IMR-90 (cell line): ENCODE measurements at regions not wholly inside any gene's neighbourhood (a gene's known extent, or its start where the extent isn't known, plus 50 kb on each side); places are given as distances from the start of the nearest gene placed in this dataset.

Experiments used
- ATAC-seq: fragments of 200-7000 bp; cut with Tn5 transposase; 2 replicates; pipeline ENCODE4 v1.9.1; 2020; ENCODE audit warnings: low read depth, mild to moderate bottlenecking, moderate library complexity
- BruUV-seq: library from RNA; stranded (reverse); fragments of 400-500 nt; replicated peaks from 2 replicates; lab custom pipeline; 2021; lab: Mats Ljungman, UMichigan
- CTCF ChIA-PET: fragments of 300-600 bp; formaldehyde crosslinking; extraction: SDS; loops from one replicate; lab custom pipeline; 2021; ENCODE audit warnings: antibody characterized with exemption; lab: Yijun Ruan, JAX
- POLR2A ChIA-PET: fragments of 300-600 bp; sonication (Branson Sonifier 250); formaldehyde crosslinking; loops from one replicate; lab custom pipeline; 2022; ENCODE audit warnings: antibody characterized with exemption; ENCODE audit not compliant: unreplicated experiment; lab: Charles Lee
- DNase-seq: peaks from one replicate; pipeline ENCODE4 v3.0.0; 2013
- H2AFZ ChIP-seq: replicated peaks from 2 replicates; pipeline ENCODE3; 2013; ENCODE audit warnings: low read length, mild to moderate bottlenecking; ENCODE audit not compliant: poor library complexity
- H2AK5ac ChIP-seq: 2 replicates; pipeline ENCODE4 v1.6.1; 2013; ENCODE audit warnings: low read depth, low read length, inconsistent platforms
- H2AK9ac ChIP-seq: replicated peaks from 2 replicates; pipeline ENCODE3; 2013; ENCODE audit warnings: mild to moderate bottlenecking, low read depth, low read length, moderate library complexity; ENCODE audit not compliant: poor library complexity
- H2BK120ac ChIP-seq: 2 replicates; pipeline ENCODE4 v1.6.1; 2013; ENCODE audit warnings: low read depth, low read length, inconsistent platforms
- H2BK15ac ChIP-seq: 3 replicates; pipeline ENCODE4 v1.6.1; 2013; ENCODE audit warnings: low read depth, low read length, inconsistent platforms
- H2BK20ac ChIP-seq: 2 replicates; pipeline ENCODE4 v1.6.1; 2013; ENCODE audit warnings: low read depth, mild to moderate bottlenecking, inconsistent platforms, low read length, moderate library complexity
- H2BK5ac ChIP-seq: 2 replicates; pipeline ENCODE4 v1.6.1; 2013; ENCODE audit warnings: mild to moderate bottlenecking, low read depth, low read length, inconsistent platforms; ENCODE audit not compliant: poor library complexity, severe bottlenecking
- H3K14ac ChIP-seq: replicated peaks from 2 replicates; pipeline ENCODE4 v1.6.1; 2013; ENCODE audit warnings: low read depth, low read length, inconsistent platforms
- H3K18ac ChIP-seq: 2 replicates; pipeline ENCODE4 v1.6.1; 2013; ENCODE audit warnings: low read depth, low read length, control low read depth
- H3K23ac ChIP-seq: 2 replicates; pipeline ENCODE4 v1.6.1; 2013; ENCODE audit warnings: low read depth, low read length, inconsistent platforms
- H3K27ac ChIP-seq: 2 replicates; pipeline ENCODE4 v1.5.1; 2013; ENCODE audit warnings: mild to moderate bottlenecking, control low read depth, low read length; ENCODE audit not compliant: insufficient read depth
- H3K27me3 ChIP-seq: 2 replicates; pipeline ENCODE4 v1.6.1; 2013; ENCODE audit warnings: low read length; ENCODE audit not compliant: control insufficient read depth, insufficient read depth
- H3K36me3 ChIP-seq: 2 replicates; pipeline ENCODE4 v1.6.1; 2013; ENCODE audit warnings: low read length, mixed read lengths; ENCODE audit not compliant: control insufficient read depth, insufficient read depth
- H3K4ac ChIP-seq: 2 replicates; pipeline ENCODE4 v1.6.1; 2013; ENCODE audit warnings: low read depth, low read length, inconsistent platforms
- H3K4me1 ChIP-seq: 2 replicates; pipeline ENCODE4 v1.6.1; 2013; ENCODE audit warnings: low read length, mixed read lengths; ENCODE audit not compliant: control insufficient read depth, insufficient read depth
- H3K4me2 ChIP-seq: 2 replicates; pipeline ENCODE4 v1.6.1; 2013; ENCODE audit warnings: low read depth, mild to moderate bottlenecking, control low read depth, low read length, moderate library complexity
- H3K4me3 ChIP-seq: 2 replicates; pipeline ENCODE4 v1.5.1; 2013; ENCODE audit warnings: low read depth, mild to moderate bottlenecking, control low read depth, low read length, moderate library complexity; ENCODE audit not compliant: insufficient read depth
- H3K56ac ChIP-seq: 2 replicates; pipeline ENCODE4 v1.6.1; 2013; ENCODE audit warnings: low read length, inconsistent platforms; ENCODE audit not compliant: insufficient read depth; ENCODE audit errors: extremely low read depth
- H3K79me1 ChIP-seq, 2 experiments: 2 replicates each; pipeline ENCODE4 v1.6.1; 2013; ENCODE audit warnings: low read length in 2 of 2, inconsistent platforms in 1 of 2, low read depth in 1 of 2
- H3K9ac ChIP-seq: 2 replicates; pipeline ENCODE4 v1.6.1; 2013; ENCODE audit warnings: low read depth, low read length, control low read depth
- H3K9me1 ChIP-seq: 2 replicates; pipeline ENCODE4 v1.6.1; 2013; ENCODE audit warnings: low read length, inconsistent platforms; ENCODE audit not compliant: insufficient read depth
- H3K9me3 ChIP-seq: 2 replicates; pipeline ENCODE4 v1.6.1; 2013; ENCODE audit warnings: low read length; ENCODE audit not compliant: control insufficient read depth, insufficient read depth
- H4K20me1 ChIP-seq: 2 replicates; pipeline ENCODE4 v1.6.1; 2013; ENCODE audit warnings: low read length, inconsistent platforms; ENCODE audit not compliant: insufficient read depth
- H4K5ac ChIP-seq: 2 replicates; pipeline ENCODE4 v1.6.1; 2013; ENCODE audit warnings: mild to moderate bottlenecking, low read depth, low read length, control low read depth
- H4K8ac ChIP-seq, 2 experiments: 2 replicates each; pipeline ENCODE4 v1.6.1; 2013; ENCODE audit warnings: low read depth in 2 of 2, low read length in 2 of 2, control low read depth in 1 of 2, inconsistent platforms in 1 of 2
- H4K91ac ChIP-seq: 2 replicates; pipeline ENCODE4 v1.6.1; 2013; ENCODE audit warnings: low read depth, low read length, inconsistent platforms; ENCODE audit not compliant: insufficient read depth
- BHLHE40 ChIP-seq: fragments of 150-350 bp; IDR thresholded peaks from 2 replicates; pipeline ENCODE4 v1.6.1; 2016; ENCODE audit warnings: mild to moderate bottlenecking, low read depth, low read length
- CEBPB ChIP-seq: IDR thresholded peaks from 2 replicates; pipeline ENCODE4 v1.6.1; 2012; ENCODE audit warnings: low read depth, low read length, improper control_type of control experiment
- FOS ChIP-seq: fragments of 150-350 bp; IDR thresholded peaks from 2 replicates; pipeline ENCODE4 v1.6.1; 2016; ENCODE audit warnings: low read depth, low read length
- MAZ ChIP-seq: IDR thresholded peaks from 2 replicates; pipeline ENCODE4 v1.6.1; 2012; ENCODE audit warnings: low read depth, mild to moderate bottlenecking, low read length, improper control_type of control experiment, moderate library complexity, borderline replicate concordance
- MXI1 ChIP-seq: IDR thresholded peaks from 2 replicates; pipeline ENCODE4 v1.6.1; 2012; ENCODE audit warnings: low read depth, mild to moderate bottlenecking, low read length, moderate library complexity, borderline replicate concordance
- NFE2L2 ChIP-seq: fragments of 150-350 bp; IDR thresholded peaks from 2 replicates; pipeline ENCODE4 v1.6.1; 2016; ENCODE audit warnings: low read depth, mild to moderate bottlenecking, low read length
- POLR2A ChIP-seq: IDR thresholded peaks from 2 replicates; pipeline ENCODE4 v1.6.1; 2012; ENCODE audit warnings: mild to moderate bottlenecking, low read depth, low read length
- RAD21 ChIP-seq: IDR thresholded peaks from 2 replicates; pipeline ENCODE4 v1.6.1; 2012; ENCODE audit warnings: low read length, improper control_type of control experiment
- RCOR1 ChIP-seq: IDR thresholded peaks from 2 replicates; pipeline ENCODE4 v1.6.1; 2012; ENCODE audit warnings: mild to moderate bottlenecking, low read length, improper control_type of control experiment; ENCODE audit not compliant: insufficient replicate concordance
- RFX5 ChIP-seq: IDR thresholded peaks from 2 replicates; pipeline ENCODE4 v1.8.0; 2012; ENCODE audit warnings: low read depth, mild to moderate bottlenecking, low read length, moderate library complexity
- WGBS, 2 experiments: methylation state at CpG; one replicate each; pipeline versions ENCODE4 v1.1.5 to v1.1.7; 2013; ENCODE audit warnings: missing lambda C conversion rate in 2 of 2; ENCODE audit not compliant: insufficient read length in 1 of 2; ENCODE audit errors: extremely low coverage in 2 of 2; 5-methylcytosine and 5-hydroxymethylcytosine counted together
- dilution Hi-C: fragments of 300-500 bp; cut with HindIII; formaldehyde crosslinking; loops from one replicate; pipeline ENCODE4 v1.14.3; 2018; ENCODE audit warnings: low sequenced_read_pairs; ENCODE audit not compliant: unreplicated experiment
- in situ Hi-C: fragments of 300-500 bp; cut with MboI; formaldehyde crosslinking; loops from 3 replicates; pipeline ENCODE4 v1.14.3; 2019; ENCODE audit warnings: low sequenced_read_pairs, inconsistent platforms, mixed read lengths
- intact Hi-C: fragments of 100-400 bp; cut with micrococcal nuclease; formaldehyde crosslinking; loops from 2 replicates; pipeline ENCODE4 v1.10.0; 2022
- TF ChIP-seq, protein P1 (sequence below): fragments of 150-350 bp; IDR thresholded peaks from 2 replicates; pipeline ENCODE4 v1.6.1; 2017; ENCODE audit warnings: mild to moderate bottlenecking, antibody characterized with exemption, low read length, low read depth
- TF ChIP-seq, protein P2 (sequence below): conservative IDR thresholded peaks from 2 replicates; pipeline ENCODE4 v1.5.1; 2012; ENCODE audit warnings: mild to moderate bottlenecking, low read depth, low read length, improper control_type of control experiment
- TF ChIP-seq, protein P3 (sequence below): fragments of 150-350 bp; IDR thresholded peaks from 2 replicates; pipeline ENCODE4 v1.6.1; 2016; ENCODE audit warnings: low read depth, mild to moderate bottlenecking, low read length, moderate library complexity, borderline replicate concordance

DNA sequence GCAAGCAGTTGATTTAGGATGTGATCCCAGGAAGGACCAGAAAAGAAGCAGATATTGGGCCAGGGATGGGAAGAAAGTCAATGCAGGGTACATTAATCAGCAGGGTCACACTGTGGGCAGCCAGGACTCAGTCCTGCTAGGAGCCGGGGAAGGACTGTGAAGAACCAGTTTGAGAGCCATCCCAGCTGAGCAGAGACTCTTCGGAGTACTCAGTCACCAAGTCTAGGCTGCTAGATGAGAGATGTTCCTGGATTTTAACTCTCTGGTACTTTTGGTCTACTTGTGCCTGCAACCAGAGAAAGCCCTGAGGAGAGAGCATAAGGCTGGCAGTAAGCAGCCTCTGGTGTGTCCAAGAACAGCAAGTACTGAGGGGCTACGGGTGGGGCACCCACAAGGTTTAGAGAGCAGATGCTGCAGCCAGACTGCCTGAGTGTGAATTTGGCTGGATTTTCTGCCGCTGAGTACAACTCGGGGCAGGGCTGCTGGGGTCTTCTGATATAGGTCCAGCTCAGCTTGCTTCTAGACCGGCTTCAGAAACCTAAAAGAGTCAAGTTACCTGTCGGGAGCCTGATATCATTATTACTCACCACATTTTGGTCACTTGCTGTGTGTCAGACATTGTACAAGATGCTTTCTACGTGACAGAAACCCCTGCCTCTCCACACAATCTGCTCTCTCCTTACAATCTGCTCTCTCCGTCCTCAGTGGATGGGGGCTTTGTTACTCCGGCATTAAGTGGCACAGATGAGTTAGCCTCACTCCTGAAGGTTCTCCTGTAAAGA lies 250.2 kb upstream of the GAS1 start:
- Histone ChIP-seq H3K79me1 (no peaks in the 10 kb centered on the region), H3K23ac (no peak overlapping the region), H2AK5ac (0 out of 2 replicates have a peak overlapping the region, but pooled peaks have one; percentile 4), H2BK20ac (no peak overlapping the region), H2BK120ac (no peak overlapping the region), H3K27me3 (0 out of 2 replicates have a peak, but pooled peaks cover 5% of the 10 kb centered on the region), H4K91ac (no peak overlapping the region), H2BK5ac (no peak overlapping the region), H3K4me3 (no peak overlapping the region), H4K20me1 (peaks cover 4% of the 10 kb centered on the region; the same call in 1 of the 2 replicates), H3K9me3 (no peaks in the 10 kb centered on the region), H3K9ac (no peak overlapping the region), H3K4ac (0 out of 2 replicates have a peak overlapping the region, but pooled peaks have one; percentile 33), H2AK9ac (no peak overlapping the region), H2AFZ (no peak overlapping the region), H2BK15ac (no peak overlapping the region), H3K18ac (no peak overlapping the region; the same call in 1 of the 2 replicates), H4K5ac (no peak overlapping the region), H3K4me2 (no peak overlapping the region), H3K9me1 (peaks cover 6% of the 10 kb centered on the region), H3K36me3 (no peaks in the 10 kb centered on the region), H3K56ac (no peak overlapping the region), H4K8ac (no peak overlapping the region), H3K27ac (no peak overlapping the region), H3K4me1 (peaks cover 13% of the 10 kb centered on the region), H3K14ac (no peak overlapping the region)
- 71% methylated on average over 1 of the region's 10 CpGs; no CpG with 5 or more reads in 1 of the 2 experiments for WGBS, 2 experiments
- TF ChIP-seq MXI1 (no peak), RFX5 (no peak), BHLHE40 (no peak), CEBPB (no peak), FOS (no peak), RCOR1 (no peak), NFE2L2 (no peak), MAZ (no peak), RAD21 (no peak), POLR2A (no peak)
- TF ChIP-seq, protein P1, sequence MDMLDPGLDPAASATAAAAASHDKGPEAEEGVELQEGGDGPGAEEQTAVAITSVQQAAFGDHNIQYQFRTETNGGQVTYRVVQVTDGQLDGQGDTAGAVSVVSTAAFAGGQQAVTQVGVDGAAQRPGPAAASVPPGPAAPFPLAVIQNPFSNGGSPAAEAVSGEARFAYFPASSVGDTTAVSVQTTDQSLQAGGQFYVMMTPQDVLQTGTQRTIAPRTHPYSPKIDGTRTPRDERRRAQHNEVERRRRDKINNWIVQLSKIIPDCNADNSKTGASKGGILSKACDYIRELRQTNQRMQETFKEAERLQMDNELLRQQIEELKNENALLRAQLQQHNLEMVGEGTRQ, result no peak
- TF ChIP-seq, protein P2, sequence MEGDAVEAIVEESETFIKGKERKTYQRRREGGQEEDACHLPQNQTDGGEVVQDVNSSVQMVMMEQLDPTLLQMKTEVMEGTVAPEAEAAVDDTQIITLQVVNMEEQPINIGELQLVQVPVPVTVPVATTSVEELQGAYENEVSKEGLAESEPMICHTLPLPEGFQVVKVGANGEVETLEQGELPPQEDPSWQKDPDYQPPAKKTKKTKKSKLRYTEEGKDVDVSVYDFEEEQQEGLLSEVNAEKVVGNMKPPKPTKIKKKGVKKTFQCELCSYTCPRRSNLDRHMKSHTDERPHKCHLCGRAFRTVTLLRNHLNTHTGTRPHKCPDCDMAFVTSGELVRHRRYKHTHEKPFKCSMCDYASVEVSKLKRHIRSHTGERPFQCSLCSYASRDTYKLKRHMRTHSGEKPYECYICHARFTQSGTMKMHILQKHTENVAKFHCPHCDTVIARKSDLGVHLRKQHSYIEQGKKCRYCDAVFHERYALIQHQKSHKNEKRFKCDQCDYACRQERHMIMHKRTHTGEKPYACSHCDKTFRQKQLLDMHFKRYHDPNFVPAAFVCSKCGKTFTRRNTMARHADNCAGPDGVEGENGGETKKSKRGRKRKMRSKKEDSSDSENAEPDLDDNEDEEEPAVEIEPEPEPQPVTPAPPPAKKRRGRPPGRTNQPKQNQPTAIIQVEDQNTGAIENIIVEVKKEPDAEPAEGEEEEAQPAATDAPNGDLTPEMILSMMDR, result no peak
- TF ChIP-seq, protein P3, sequence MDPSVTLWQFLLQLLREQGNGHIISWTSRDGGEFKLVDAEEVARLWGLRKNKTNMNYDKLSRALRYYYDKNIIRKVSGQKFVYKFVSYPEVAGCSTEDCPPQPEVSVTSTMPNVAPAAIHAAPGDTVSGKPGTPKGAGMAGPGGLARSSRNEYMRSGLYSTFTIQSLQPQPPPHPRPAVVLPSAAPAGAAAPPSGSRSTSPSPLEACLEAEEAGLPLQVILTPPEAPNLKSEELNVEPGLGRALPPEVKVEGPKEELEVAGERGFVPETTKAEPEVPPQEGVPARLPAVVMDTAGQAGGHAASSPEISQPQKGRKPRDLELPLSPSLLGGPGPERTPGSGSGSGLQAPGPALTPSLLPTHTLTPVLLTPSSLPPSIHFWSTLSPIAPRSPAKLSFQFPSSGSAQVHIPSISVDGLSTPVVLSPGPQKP, result no peak
- in situ Hi-C loops (no loop called here), intact Hi-C loops (no loop called here), dilution Hi-C loops (no loop called here)
- ATAC-seq, result no peak
- ChIA-PET CTCF (no interaction called here), POLR2A (no interaction called here)
- no TSS peak for BruUV-seq
- DNase-seq, result no peak
